ENCODE measurements at regions not wholly inside any gene's neighbourhood (a gene's known extent, or its start where the extent isn't known, plus 50 kb on each side); places are given as distances from the start of the nearest gene placed in this dataset.
"Not testable (repeated sequence)": the region's sequence is repeated elsewhere in the genome, so short reads cannot be mapped to it uniquely, and the experiment has no call there.

DNA sequence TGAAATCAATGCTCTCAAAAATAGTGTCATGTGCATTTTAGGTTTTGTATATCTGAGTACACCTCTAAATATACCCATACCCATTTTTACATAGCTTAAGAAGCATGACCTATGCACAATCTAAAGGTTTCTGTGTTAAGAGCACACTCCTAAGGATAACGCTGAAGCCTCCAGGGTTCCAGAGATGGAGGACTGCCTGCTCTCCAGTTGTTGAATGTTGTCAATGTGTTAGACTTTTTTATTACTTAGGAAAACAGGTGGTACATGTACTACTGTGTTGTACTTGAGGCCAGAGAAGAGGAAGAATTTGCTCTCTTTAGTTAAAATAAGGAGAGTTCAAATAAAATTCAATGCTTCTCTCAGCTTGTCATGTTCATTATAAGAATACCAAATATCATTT is 141.2 kb downstream of the EMB start:
- Mint-ChIP-seq H3K4me1 (no peaks in the 10 kb centered on the region), H3K27me3 (ENCODE audit: insufficient read depth, low read depth) (no peaks in the 10 kb centered on the region), H3K9me3 (peaks cover 7% of the 10 kb centered on the region), H3K27ac (no peak overlapping the region), H3K36me3 (no peaks in the 10 kb centered on the region), H3K4me3 (no peak overlapping the region)
- Histone ChIP-seq H3K4me2 (no peak overlapping the region), H3F3A (ENCODE audit: low read depth) (no peaks in the 10 kb centered on the region), H3K4me3 (no peak overlapping the region), H2AFZ (replicated peaks) (no peak overlapping the region), H4K20me1 (ENCODE audit: low read depth) (no peaks in the 10 kb centered on the region), H3K27ac (no peak overlapping the region), H3K27me3 (no peaks in the 10 kb centered on the region), H3K36me3 (no peaks in the 10 kb centered on the region), H3K9ac (no peak overlapping the region), H3K4me1 (no peaks in the 10 kb centered on the region), H3K9me3 (ENCODE audit: low read depth) (peaks cover 36% of the 10 kb centered on the region), H3K79me2 (ENCODE audit: low read depth) (no peaks in the 10 kb centered on the region)
- no peak for DNase-seq (ENCODE audit: low spot score)
- no peak for TF ChIP-seq CTCF (IDR thresholded peaks at IDR 0.05)
- TF ChIP-seq EZH2 (IDR thresholded peaks at IDR 0.05): no peak
- TF ChIP-seq EZH2phosphoT487 (IDR thresholded peaks at IDR 0.05): no peak

GRCh38 chr5:50292735-50293394 is 148.2 kb downstream of the EMB start:
- no peaks in the 10 kb centered on the region for H4K20me1 ChIP-seq (ENCODE audit: low read depth)

GRCh38 chr5:50280461-50280860 is 160.6 kb downstream of the EMB start:
- H3K36me3 Mint-ChIP-seq, H3K4me1 Mint-ChIP-seq: not testable (repeated sequence)
- H3K9me3 Mint-ChIP-seq: peaks cover 10% of the 10 kb centered on the region

More at GRCh38 chr5:50292735-50293394, 148.2 kb downstream of the EMB start:
- no peak overlapping the region for H3K4me3 ChIP-seq
- no peaks in the 10 kb centered on the region for H3K4me1 Mint-ChIP-seq
- H3K36me3 Mint-ChIP-seq: no peaks in the 10 kb centered on the region
- no peaks in the 10 kb centered on the region for H3K4me1 ChIP-seq
- no peaks in the 10 kb centered on the region for H3K27me3 Mint-ChIP-seq (ENCODE audit: insufficient read depth, low read depth)
- no peak overlapping the region for H3K27ac Mint-ChIP-seq
- DNase-seq (ENCODE audit: low spot score): no peak
- H3F3A ChIP-seq (ENCODE audit: low read depth): no peaks in the 10 kb centered on the region
- H3K27ac ChIP-seq: no peak overlapping the region
- no peak overlapping the region for H3K4me2 ChIP-seq
- no peaks in the 10 kb centered on the region for H3K27me3 ChIP-seq
- no peak for TF ChIP-seq CTCF (IDR thresholded peaks at IDR 0.05)
- no peak for TF ChIP-seq EZH2 (IDR thresholded peaks at IDR 0.05)
- TF ChIP-seq EZH2phosphoT487 (IDR thresholded peaks at IDR 0.05): no peak
- no peak overlapping the region for H3K9ac ChIP-seq
- no peak overlapping the region for H3K4me3 Mint-ChIP-seq
- no peaks in the 10 kb centered on the region for H3K36me3 ChIP-seq
- H3K9me3 ChIP-seq (ENCODE audit: low read depth): peaks cover 15% of the 10 kb centered on the region
- no peaks in the 10 kb centered on the region for H3K79me2 ChIP-seq (ENCODE audit: low read depth)
- peaks cover 15% of the 10 kb centered on the region for H3K9me3 Mint-ChIP-seq
- H2AFZ ChIP-seq (replicated peaks): no peak overlapping the region

More at GRCh38 chr5:50280461-50280860, 160.6 kb downstream of the EMB start:
- not testable (repeated sequence) for H2AFZ ChIP-seq (replicated peaks); H3K4me3 ChIP-seq; DNase-seq (ENCODE audit: low spot score); H3K27me3 Mint-ChIP-seq (ENCODE audit: insufficient read depth, low read depth); H3K4me2 ChIP-seq; H3K27ac ChIP-seq; H4K20me1 ChIP-seq (ENCODE audit: low read depth); H3K4me1 ChIP-seq; H3K27ac Mint-ChIP-seq; H3F3A ChIP-seq (ENCODE audit: low read depth); H3K79me2 ChIP-seq (ENCODE audit: low read depth); H3K4me3 Mint-ChIP-seq; H3K36me3 ChIP-seq; H3K9ac ChIP-seq; H3K27me3 ChIP-seq; H3K9me3 ChIP-seq (ENCODE audit: low read depth)

Measured in neural progenitor cell (in vitro differentiated cells).